ENCODE measurements at regions not wholly inside any gene's neighbourhood (a gene's known extent, or its start where the extent isn't known, plus 50 kb on each side); places are given as distances from the start of the nearest gene placed in this dataset.

DNA sequence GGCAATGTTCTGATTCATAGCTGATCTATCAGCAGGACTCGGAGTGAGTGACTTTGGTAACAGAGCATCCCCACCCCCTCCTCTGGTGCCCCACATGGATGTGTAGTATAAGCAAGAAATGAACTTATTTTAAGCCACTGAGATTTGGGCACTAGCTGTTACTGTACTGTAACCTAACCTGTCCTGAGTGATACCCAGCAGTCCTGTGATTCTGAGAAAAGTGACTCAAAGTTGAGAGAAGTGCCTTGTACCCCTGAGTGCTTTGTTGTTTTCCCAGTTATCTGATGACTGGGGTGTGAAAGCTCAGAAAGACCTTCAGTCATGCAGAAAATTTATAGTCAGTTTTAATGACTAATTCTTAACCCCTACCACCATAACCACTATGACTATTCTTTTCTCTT lies 439.9 kb upstream of the RBMS3 start:
- no peak for TF ChIP-seq SP2 (IDR thresholded peaks at IDR 0.05; ENCODE audit: low read length)
- no peak for TF ChIP-seq CTCF (IDR thresholded peaks at IDR 0.05; ENCODE audit: control extremely low read depth in 1 of 3, insufficient read depth in 1 of 3, low read depth in 1 of 3, low read length in 3 of 3)
- TF ChIP-seq, protein P1, sequence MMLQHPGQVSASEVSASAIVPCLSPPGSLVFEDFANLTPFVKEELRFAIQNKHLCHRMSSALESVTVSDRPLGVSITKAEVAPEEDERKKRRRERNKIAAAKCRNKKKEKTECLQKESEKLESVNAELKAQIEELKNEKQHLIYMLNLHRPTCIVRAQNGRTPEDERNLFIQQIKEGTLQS (IDR thresholded peaks at IDR 0.05; ENCODE audit: insufficient read depth, low read depth, low read length) = no peak
- TF ChIP-seq HDAC2 (IDR thresholded peaks at IDR 0.05; ENCODE audit: borderline replicate concordance in 1 of 2, low read depth in 2 of 2, low read length in 2 of 2) = no peak
- TF ChIP-seq, protein P2, sequence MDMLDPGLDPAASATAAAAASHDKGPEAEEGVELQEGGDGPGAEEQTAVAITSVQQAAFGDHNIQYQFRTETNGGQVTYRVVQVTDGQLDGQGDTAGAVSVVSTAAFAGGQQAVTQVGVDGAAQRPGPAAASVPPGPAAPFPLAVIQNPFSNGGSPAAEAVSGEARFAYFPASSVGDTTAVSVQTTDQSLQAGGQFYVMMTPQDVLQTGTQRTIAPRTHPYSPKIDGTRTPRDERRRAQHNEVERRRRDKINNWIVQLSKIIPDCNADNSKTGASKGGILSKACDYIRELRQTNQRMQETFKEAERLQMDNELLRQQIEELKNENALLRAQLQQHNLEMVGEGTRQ (IDR thresholded peaks at IDR 0.05; ENCODE audit: low read length) = no peak
- TF ChIP-seq TAF1 (IDR thresholded peaks at IDR 0.05; ENCODE audit: low read depth, low read length) = no peak
- no peak for TF ChIP-seq POLR2A (IDR thresholded peaks at IDR 0.05; ENCODE audit: control extremely low read depth in 1 of 2, low read depth in 2 of 2, low read length in 2 of 2)
- no peak for TF ChIP-seq MAX (IDR thresholded peaks at IDR 0.05)
- no peak for TF ChIP-seq RNF2 (IDR thresholded peaks at IDR 0.05; ENCODE audit: borderline replicate concordance, low read depth, low read length, missing control alignments, poor library complexity, severe bottlenecking)
- no peak for TF ChIP-seq YY1 (IDR thresholded peaks at IDR 0.05; ENCODE audit: low read depth, low read length)
- TF ChIP-seq NRF1 (IDR thresholded peaks at IDR 0.05; ENCODE audit: low read depth, low read length) = no peak
- no peak for TF ChIP-seq MAFK (IDR thresholded peaks at IDR 0.05; ENCODE audit: low read depth, low read length)
- TF ChIP-seq POLR2AphosphoS5 (IDR thresholded peaks at IDR 0.05; ENCODE audit: low read depth, low read length) = no peak

Data from H1 (cell line).